HG02759 (cell line): ENCODE measurements at regions not wholly inside any gene's neighbourhood (a gene's known extent, or its start where the extent isn't known, plus 50 kb on each side); places are given as distances from the start of the nearest gene placed in this dataset.
"Not testable (repeated sequence)": the region's sequence is repeated elsewhere in the genome, so short reads cannot be mapped to it uniquely, and the experiment has no call there.

ENCODE experiments used
- ATAC-seq: cut with Tn5 transposase; IDR thresholded peaks from one replicate; pipeline ENCODE4 v1.9.1; 2021; ENCODE audit warnings: mild to moderate bottlenecking, moderate library complexity; ENCODE audit not compliant: unreplicated experiment

- no peak for ATAC-seq
Observed at GRCh38 chr11:96969251-96969650, 579.4 kb downstream of the JRKL start.

- ATAC-seq: no peak
Observed at GRCh38 chr11:96978751-96979150, 588.9 kb downstream of the JRKL start.

- ATAC-seq: no peak
Observed at GRCh38 chr11:96986516-96986915, 596.7 kb downstream of the JRKL start.

- ATAC-seq: no peak
Observed at GRCh38 chr11:96990914-96991313, 601.1 kb downstream of the JRKL start.

DNA sequence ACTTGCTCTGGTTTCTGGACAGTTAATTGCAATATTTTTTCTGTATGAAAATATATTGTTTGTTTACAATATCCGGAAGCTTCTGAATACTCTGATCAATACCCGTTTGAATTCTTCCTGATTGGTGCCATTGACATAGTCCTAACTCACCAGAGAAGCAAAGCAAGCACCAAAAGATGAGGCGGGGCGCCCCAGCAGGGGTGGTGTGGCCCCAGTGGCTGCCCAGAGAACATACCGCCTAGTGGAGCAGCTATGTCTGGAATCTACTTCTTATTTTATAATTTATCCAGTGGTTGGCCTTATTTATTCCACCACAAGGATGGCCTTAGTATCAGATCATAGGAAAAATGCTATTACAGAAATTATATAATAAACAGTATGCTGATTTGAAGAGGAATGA is 610.7 kb downstream of the JRKL start:
- no peak for ATAC-seq

GRCh38 chr11:97007283-97007682 is 617.5 kb downstream of the JRKL start:
- ATAC-seq: no peak

- ATAC-seq: no peak
Observed at GRCh38 chr11:97009613-97010012, 619.8 kb downstream of the JRKL start.

DNA sequence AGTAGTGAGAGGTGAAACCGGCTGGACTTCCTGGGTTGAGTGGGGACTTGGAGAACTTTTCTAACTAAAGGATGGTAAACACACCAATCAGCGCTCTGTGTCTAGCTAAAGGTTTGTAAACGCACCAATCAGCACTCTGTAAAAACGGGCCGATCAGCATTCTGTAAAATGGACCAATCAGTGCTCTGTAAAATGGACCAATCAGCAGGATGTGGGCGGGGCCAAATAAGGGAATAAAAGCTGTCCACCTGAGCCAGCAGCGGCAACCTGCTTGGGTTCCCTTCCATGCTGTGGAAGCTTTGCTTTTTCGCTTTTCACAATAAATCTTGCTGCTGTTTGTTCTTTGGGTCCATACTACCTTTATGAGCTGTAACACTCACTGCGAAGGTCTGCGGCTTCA is 621.2 kb downstream of the JRKL start:
- not testable (repeated sequence) for ATAC-seq

DNA sequence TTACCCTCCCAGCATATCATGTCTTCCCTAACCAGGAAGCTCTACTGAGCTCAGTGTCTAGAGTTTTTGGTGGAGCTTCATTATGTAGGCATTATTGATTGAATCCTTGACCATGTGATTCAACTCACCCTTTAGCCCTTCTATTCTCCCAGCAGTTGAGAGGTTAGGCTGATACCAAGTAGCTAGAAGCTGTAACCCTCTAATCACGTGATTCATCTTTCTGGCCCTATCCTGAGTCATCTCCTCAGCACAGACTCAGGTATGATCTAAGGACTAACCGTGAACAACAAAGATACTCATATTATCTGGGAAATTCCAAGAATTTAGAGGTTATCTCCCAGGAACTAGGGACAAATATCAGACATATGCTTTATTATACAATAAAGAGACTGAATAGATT is 625.5 kb downstream of the JRKL start:
- ATAC-seq: no peak

DNA sequence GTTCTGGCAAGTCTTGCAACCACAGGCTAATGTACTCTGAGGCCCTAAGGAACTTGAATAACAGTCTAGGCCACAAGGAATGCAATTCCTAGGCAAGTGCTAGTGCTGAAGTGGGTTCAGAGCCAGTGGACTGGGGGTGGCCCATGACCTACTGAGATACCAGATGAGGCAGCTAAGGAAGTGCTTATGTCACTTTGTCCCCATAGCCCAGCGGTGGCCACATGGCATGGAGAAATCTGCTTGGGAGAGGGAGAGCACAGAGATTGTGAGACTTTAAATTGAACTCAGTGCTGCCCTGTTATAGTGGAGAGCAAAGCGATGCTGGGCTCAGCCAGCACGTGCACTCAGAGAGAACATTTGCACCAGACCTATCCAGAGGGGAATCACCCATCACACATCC is 629.5 kb downstream of the JRKL start:
- ATAC-seq: no peak

- no peak for ATAC-seq
Observed at GRCh38 chr11:97019754-97020153, 629.9 kb downstream of the JRKL start.

- no peak for ATAC-seq
Observed at GRCh38 chr11:97022955-97023354, 633.1 kb downstream of the JRKL start.

GRCh38 chr11:97028836-97029406 is 639.1 kb downstream of the JRKL start:
- no peak for ATAC-seq

- no peak for ATAC-seq
Observed at GRCh38 chr11:97033178-97033577, 643.4 kb downstream of the JRKL start.

DNA sequence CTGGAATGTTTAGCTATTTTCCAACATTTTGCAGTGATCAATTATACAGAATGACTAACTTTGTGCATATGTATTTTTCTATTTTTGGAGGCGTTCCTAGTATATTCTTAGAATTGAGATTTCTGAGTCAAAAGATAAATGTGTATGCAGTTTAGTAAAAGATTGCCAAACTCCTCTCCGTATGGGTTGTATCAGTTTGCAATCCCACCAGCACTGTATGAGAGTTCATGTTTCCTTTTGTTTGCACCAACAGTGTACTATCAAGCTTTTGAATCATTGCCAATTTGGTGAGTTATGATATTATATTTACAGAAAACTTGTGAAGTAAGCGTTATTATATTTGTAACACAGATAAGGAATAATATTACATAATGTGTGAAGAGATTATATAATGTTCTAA is 658.7 kb downstream of the JRKL start:
- ATAC-seq: no peak

DNA sequence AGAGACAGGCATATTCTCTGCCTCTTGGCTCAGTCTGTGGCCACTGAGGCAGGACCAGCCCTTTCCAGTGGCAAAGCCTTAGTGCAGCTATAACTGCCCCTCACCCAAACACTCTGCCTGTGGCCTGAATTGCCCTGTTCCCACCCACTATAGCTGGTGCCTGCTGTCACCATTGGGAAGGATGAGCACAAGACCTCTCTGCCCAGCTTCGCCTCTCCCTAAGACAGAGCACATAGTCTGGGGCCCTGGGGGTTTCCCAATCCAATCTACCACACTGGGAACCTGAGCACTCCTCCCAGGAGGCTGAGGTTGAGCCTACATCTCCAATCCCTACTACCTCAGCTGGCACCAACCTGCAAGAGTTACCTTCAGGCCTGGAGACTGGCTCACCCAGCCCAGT is 670.4 kb downstream of the JRKL start:
- ATAC-seq: no peak

GRCh38 chr11:97069160-97069559 is 679.3 kb downstream of the JRKL start:
- no peak for ATAC-seq

GRCh38 chr11:97072420-97072819 is 682.6 kb downstream of the JRKL start:
- no peak for ATAC-seq

DNA sequence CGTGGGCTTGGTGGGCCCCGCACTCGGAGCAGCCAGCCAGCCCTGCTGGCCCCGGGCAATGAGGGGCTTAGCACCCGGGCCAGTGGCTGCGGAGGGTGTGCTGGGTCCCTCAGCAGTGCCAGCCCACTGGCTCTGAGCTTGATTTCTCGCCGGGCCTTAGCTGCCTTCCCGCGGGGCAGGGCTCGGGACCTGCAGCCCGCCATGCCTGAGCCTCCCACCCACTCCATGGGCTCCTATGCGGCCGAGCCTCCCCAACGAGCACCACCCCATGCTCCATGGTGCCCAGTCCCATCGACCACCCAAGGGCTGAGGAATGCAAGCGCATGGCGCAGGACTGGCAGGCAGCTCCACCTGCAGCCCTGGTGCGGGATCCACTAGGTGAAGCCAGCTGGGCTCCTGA is 686.9 kb downstream of the JRKL start:
- not testable (repeated sequence) for ATAC-seq

DNA sequence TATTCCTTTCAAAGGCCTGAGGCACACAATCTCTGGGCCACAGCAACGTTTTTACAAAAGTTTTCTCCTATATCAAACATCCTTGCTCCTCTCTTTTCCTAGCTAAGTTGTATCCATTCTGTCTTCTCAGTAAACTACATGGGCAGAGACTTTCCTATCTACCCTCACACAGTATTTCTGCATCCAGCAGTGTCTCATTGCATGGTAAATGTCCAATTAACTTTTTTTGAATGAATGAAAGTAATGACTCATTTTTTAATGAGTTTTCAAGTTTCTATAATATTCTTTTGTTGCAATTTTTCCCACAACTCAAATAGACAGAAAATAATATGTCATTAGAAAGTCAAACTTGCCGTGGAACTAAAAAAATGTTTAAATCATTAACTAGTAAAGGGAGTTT is 688.6 kb downstream of the JRKL start:
- ATAC-seq: no peak

DNA sequence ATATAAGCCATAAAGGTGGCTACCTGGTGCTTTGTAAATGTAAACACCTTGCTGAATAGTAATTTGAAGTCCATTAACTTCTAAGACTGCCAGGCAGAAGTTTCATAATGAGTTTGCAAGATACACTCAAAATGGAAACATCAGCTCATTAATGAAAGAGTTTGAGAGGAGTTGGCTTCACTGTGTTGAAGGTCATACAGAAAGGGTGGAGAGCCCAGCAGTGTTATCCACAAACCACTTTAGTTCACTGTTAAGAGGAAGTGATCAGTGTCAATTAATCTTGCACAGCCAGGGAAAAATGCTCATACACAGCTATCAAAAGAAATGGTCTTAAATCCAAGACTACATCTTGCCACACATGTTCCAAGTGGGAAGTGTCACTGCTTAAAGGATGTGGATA is 689.4 kb downstream of the JRKL start:
- no peak for ATAC-seq

DNA sequence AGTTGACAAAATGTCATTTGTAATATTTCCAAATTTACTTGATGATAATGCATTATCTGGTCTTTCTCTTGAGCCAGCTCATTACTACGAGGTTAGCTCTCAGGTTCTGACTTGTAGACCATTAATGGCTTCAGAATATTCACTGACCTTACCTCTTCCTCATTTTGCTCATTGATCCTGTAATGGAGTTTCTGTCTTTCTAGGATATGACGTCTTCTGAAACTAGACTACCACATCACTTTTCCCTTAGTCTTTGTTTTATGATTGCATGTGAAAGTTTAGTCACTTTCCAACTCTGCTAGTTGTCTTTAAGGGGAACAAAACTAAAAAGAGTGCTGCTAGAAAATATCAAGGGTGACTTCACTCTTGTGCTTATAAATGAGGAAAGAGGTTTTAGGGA is 697.6 kb downstream of the JRKL start:
- ATAC-seq: no peak

DNA sequence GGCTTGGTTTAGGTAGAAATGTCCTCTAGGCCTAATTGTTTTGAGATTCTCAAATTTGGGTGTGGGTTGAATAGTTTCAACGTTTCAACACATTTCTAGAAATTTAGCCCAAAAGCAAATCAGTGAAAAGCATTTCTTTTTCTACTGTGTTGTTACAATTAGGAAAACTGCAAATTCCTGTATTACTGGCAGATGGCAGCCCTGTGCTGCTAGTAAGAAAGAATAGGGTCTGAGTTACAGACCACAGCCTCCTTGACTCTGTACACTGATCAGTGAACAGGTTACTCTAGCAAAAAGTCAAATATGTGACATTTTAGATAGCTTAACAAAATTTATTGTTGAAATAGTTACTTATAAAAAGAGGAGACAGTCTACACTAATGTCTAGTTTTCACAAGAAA is 703.0 kb downstream of the JRKL start:
- no peak for ATAC-seq

- not testable (repeated sequence) for ATAC-seq
Observed at GRCh38 chr11:97102180-97102579, 712.4 kb downstream of the JRKL start.
